CD14-positive monocyte (primary cell): ENCODE measurements at regions not wholly inside any gene's neighbourhood (a gene's known extent, or its start where the extent isn't known, plus 50 kb on each side); places are given as distances from the start of the nearest gene placed in this dataset.

Experiments used
- DNase-seq, 3 donors: peaks; one replicate each; pipeline ENCODE4 v3.0.0-alpha.2; 2011 to 2022
- H2AFZ ChIP-seq: 2 replicates; pipeline ENCODE4 v1.6.0; 2012; ENCODE audit warnings: mild to moderate bottlenecking, low read depth, low read length, inconsistent platforms; ENCODE audit not compliant: insufficient read depth, poor library complexity, severe bottlenecking
- H3K27ac ChIP-seq, 2 donors: 1 replicate in 1 of 2; 2 replicates in 1 of 2; pipeline ENCODE4 v1.5.1; 2012 to 2013; ENCODE audit warnings: low read length in 2 of 2, control low read depth in 1 of 2, inconsistent platforms in 1 of 2, low read depth in 1 of 2, mild to moderate bottlenecking in 1 of 2
- H3K27me3 ChIP-seq, 2 donors: one replicate each; pipeline versions ENCODE4 v1.6.0 to v1.6.1; 2011 to 2013; ENCODE audit warnings: low read length in 2 of 2; ENCODE audit not compliant: control insufficient read depth in 2 of 2, insufficient read depth in 2 of 2
- H3K36me3 ChIP-seq, 2 donors: replicated peaks in 1 of 2; 1 replicate in 1 of 2; 2 replicates in 1 of 2; pipeline versions ENCODE4 v1.5.1 to v1.6.1; 2012 to 2013; ENCODE audit warnings: low read length in 2 of 2, control low read depth in 1 of 2, inconsistent platforms in 1 of 2, mild to moderate bottlenecking in 1 of 2; ENCODE audit not compliant: insufficient read depth in 2 of 2, control insufficient read depth in 1 of 2
- H3K4me1 ChIP-seq, 2 donors: 1 replicate in 1 of 2; 2 replicates in 1 of 2; pipeline versions ENCODE4 v1.5.1 to v1.6.1; 2012 to 2013; ENCODE audit warnings: low read length in 2 of 2, control low read depth in 1 of 2, inconsistent platforms in 1 of 2, mild to moderate bottlenecking in 1 of 2, moderate library complexity in 1 of 2; ENCODE audit not compliant: insufficient read depth in 2 of 2, control insufficient read depth in 1 of 2
- H3K4me2 ChIP-seq: replicated peaks from 2 replicates; pipeline ENCODE3; 2012; ENCODE audit warnings: low read length, moderate library complexity, mild to moderate bottlenecking; ENCODE audit not compliant: poor library complexity, severe bottlenecking; ENCODE audit errors: extremely low read depth
- H3K4me3 ChIP-seq, 3 experiments: fragments of 200-600 bp in 1 of 3; sonication (generic) in 1 of 3; replicated peaks in 1 of 3; 1 replicate in 2 of 3; 2 replicates in 1 of 3; pipeline ENCODE4 v1.5.1; 2011 to 2013; ENCODE audit warnings: low read length in 3 of 3, mild to moderate bottlenecking in 3 of 3, control low read depth in 2 of 3, low read depth in 2 of 3, inconsistent platforms in 1 of 3, moderate library complexity in 1 of 3
- H3K79me2 ChIP-seq: 2 replicates; pipeline ENCODE4 v1.6.0; 2012; ENCODE audit warnings: mild to moderate bottlenecking, control low read depth, inconsistent platforms, low read length, moderate library complexity; ENCODE audit not compliant: insufficient read depth
- H3K9ac ChIP-seq: 2 replicates; pipeline ENCODE4 v1.6.0; 2017; ENCODE audit warnings: low read length, mild to moderate bottlenecking; ENCODE audit not compliant: insufficient read depth, poor library complexity, severe bottlenecking
- H3K9me3 ChIP-seq, 2 donors: replicated peaks in 1 of 2; 1 replicate in 1 of 2; 2 replicates in 1 of 2; pipeline versions ENCODE4 v1.5.1 to v1.6.1; 2012 to 2013; ENCODE audit warnings: low read length in 2 of 2, control low read depth in 1 of 2; ENCODE audit not compliant: control insufficient read depth in 1 of 2, insufficient read depth in 1 of 2
- H4K20me1 ChIP-seq: 2 replicates; pipeline ENCODE4 v1.6.0; 2012; ENCODE audit warnings: mild to moderate bottlenecking, low read length, control low read depth, moderate library complexity; ENCODE audit not compliant: insufficient read depth
- H3K27ac Mint-ChIP-seq, 7 donors: one replicate each; pipeline ENCODE4 v1.8.0; 2020; ENCODE audit warnings: mild to moderate bottlenecking in 7 of 7, mixed read lengths in 7 of 7, moderate library complexity in 6 of 7, inconsistent platforms in 2 of 7
- H3K27me3 Mint-ChIP-seq, 3 donors: one replicate each; pipeline ENCODE4 v1.8.0; 2021 to 2022; ENCODE audit warnings: low read depth in 3 of 3, mild to moderate bottlenecking in 3 of 3, mixed read lengths in 3 of 3, moderate library complexity in 3 of 3, inconsistent platforms in 1 of 3
- H3K36me3 Mint-ChIP-seq, 2 donors: one replicate each; pipeline ENCODE4 v1.8.0; 2020; ENCODE audit warnings: mixed read lengths in 2 of 2, inconsistent platforms in 1 of 2, mild to moderate bottlenecking in 1 of 2
- H3K4me1 Mint-ChIP-seq: one replicate; pipeline ENCODE4 v1.8.0; 2020; ENCODE audit warnings: mild to moderate bottlenecking, mixed read lengths
- H3K4me3 Mint-ChIP-seq, 2 donors: one replicate each; pipeline ENCODE4 v1.8.0; 2020; ENCODE audit warnings: mild to moderate bottlenecking in 2 of 2, mixed read lengths in 2 of 2, moderate library complexity in 1 of 2
- H3K9me3 Mint-ChIP-seq, 7 donors: one replicate each; pipeline ENCODE4 v1.8.0; 2020 to 2022; ENCODE audit warnings: mixed read lengths in 7 of 7, mild to moderate bottlenecking in 6 of 7, moderate library complexity in 6 of 7, inconsistent platforms in 2 of 7
- CTCF ChIP-seq: fragments of 200-600 bp; IDR thresholded peaks from one replicate; pipeline ENCODE4 v1.8.0; 2022; ENCODE audit warnings: antibody characterized with exemption, mild to moderate bottlenecking
- intact Hi-C, 2 donors: fragments of 100-400 bp; cut with micrococcal nuclease; formaldehyde crosslinking; loops; one replicate each; pipeline versions ENCODE4 v1.15.0 to v1.15.1; 2023

- intact Hi-C loops = no loop called here
- no peak overlapping the region for H3K4me3 ChIP-seq
- no peak for TF ChIP-seq CTCF
- H3K4me3 Mint-ChIP-seq = no peak overlapping the region
- no peaks in the 10 kb centered on the region for H3K9me3 ChIP-seq
- H3K9ac ChIP-seq = no peak overlapping the region
- peaks cover 11% of the 10 kb centered on the region for H3K4me1 Mint-ChIP-seq
- H3K79me2 ChIP-seq = no peaks in the 10 kb centered on the region
- H3K27me3 Mint-ChIP-seq = no peaks in the 10 kb centered on the region
- no peaks in the 10 kb centered on the region for H3K27me3 ChIP-seq
- DNase-seq = peak in 2 of 3 donors; percentile 9 to 17
- no peak overlapping the region for H3K4me2 ChIP-seq
- peak overlapping the region in 3 of 7 donors; percentile 3 to 47 (median 34) for H3K27ac Mint-ChIP-seq
- H3K9me3 Mint-ChIP-seq = no peaks in the 10 kb centered on the region
- H3K36me3 Mint-ChIP-seq = no peaks in the 10 kb centered on the region
- no peaks in the 10 kb centered on the region for H3K36me3 ChIP-seq
- no peaks in the 10 kb centered on the region for H4K20me1 ChIP-seq
- peaks cover 3 to 11% of the 10 kb centered on the region in 2 donors for H3K4me1 ChIP-seq
- no peak overlapping the region for H2AFZ ChIP-seq
- H3K27ac ChIP-seq = no peak overlapping the region
Observed at GRCh38 chr4:73690051-73690738, 50.2 kb upstream of the CXCL8 start.
